Pancreas (tissue), 10 donors: ENCODE measurements at regions not wholly inside any gene's neighbourhood (a gene's known extent, or its start where the extent isn't known, plus 50 kb on each side); places are given as distances from the start of the nearest gene placed in this dataset.

Experiments
- ATAC-seq, 4 donors: fragments of 200-7000 bp; cut with Tn5 transposase; one replicate each; pipeline versions ENCODE4 v1.8.0 to v1.9.1; 2020; ENCODE audit warnings: mild to moderate bottlenecking in 4 of 4, moderate library complexity in 4 of 4
- DNase-seq, 6 donors: peaks; one replicate each; pipeline ENCODE4 v3.0.0-alpha.2; 2020
- FAIRE-seq: peaks from 2 replicates; lab custom pipeline; 2012; peaks lifted over from hg19 to GRCh38; lab: Jason Lieb, UNC
- H3K27ac ChIP-seq, 4 donors: fragments of 200-600 bp; sonication (generic); 1 replicate in 3 of 4; 2 replicates in 1 of 4; pipeline versions ENCODE4 v1.5.0 to v1.8.0; 2020
- H3K27me3 ChIP-seq, 4 donors: fragments of 200-600 bp; one replicate each; pipeline ENCODE4 v1.8.0; 2021
- H3K36me3 ChIP-seq, 3 donors: fragments of 200-600 bp; sonication (generic) in 1 of 3; one replicate each; pipeline versions ENCODE4 v1.5.0 to v1.8.0; 2020 to 2021
- H3K4me1 ChIP-seq, 3 donors: fragments of 200-600 bp; one replicate each; pipeline ENCODE4 v1.8.0; 2021
- H3K4me3 ChIP-seq, 4 donors: fragments of 200-600 bp; sonication (generic) in 2 of 4; one replicate each; pipeline versions ENCODE4 v1.5.0 to v1.8.0; 2020 to 2021
- H3K9me3 ChIP-seq, 4 donors: fragments of 200-600 bp; one replicate each; pipeline ENCODE4 v1.8.0; 2021
- WGBS, 2 donors: extraction: QIAGEN DNeasy Blood & Tissue Kit; methylation state at CpG; one replicate each; pipeline ENCODE4 v1.1.7; 2013; 5-methylcytosine and 5-hydroxymethylcytosine counted together
- intact Hi-C, 3 donors: fragments of 100-400 bp; cut with DNase I; formaldehyde crosslinking; loops; one replicate each; pipeline versions ENCODE4 v1.11.1 to v1.14.2; 2022
- TF ChIP-seq, protein P1 (sequence below), 4 donors: fragments of 200-600 bp; sonication (generic) in 3 of 4; IDR thresholded peaks; one replicate each; pipeline versions ENCODE4 v1.5.0 to v1.8.0; 2021; ENCODE audit warnings: antibody characterized with exemption in 4 of 4
- donor health status: healthy with polysubstance abuse.
- donor health status: DM: no; HTN: no; CAD: no; lungs with moderate emphysema.
- donor health status: DM: no; HTN: no; CAD: no.
- donor health status: control.
- donor health status: control.
- donor health status: Bipolar disorder and iron deficiency.
- donor health status: DM: yes; HTN: yes; CAD: no.
- donor health status: DM: no; HTN: no; CAD: no.
- donor health status: DM: no; HTN: no; CAD: no.
- donor health status: DM: yes; HTN: yes; CAD: no.

- FAIRE-seq (no peak), DNase-seq (no peak), ATAC-seq (no peak)
- Histone ChIP-seq H3K4me1 (no peaks in the 10 kb centered on the region), H3K9me3 (no peaks in the 10 kb centered on the region), H3K27ac (no peak overlapping the region), H3K27me3 (no peaks in the 10 kb centered on the region), H3K36me3 (no peaks in the 10 kb centered on the region), H3K4me3 (no peak overlapping the region)
- intact Hi-C loops, result no loop called here
- 54 to 61% methylated on average over 2 of the region's 2 CpGs for WGBS, 2 donors
- TF ChIP-seq, protein P1, sequence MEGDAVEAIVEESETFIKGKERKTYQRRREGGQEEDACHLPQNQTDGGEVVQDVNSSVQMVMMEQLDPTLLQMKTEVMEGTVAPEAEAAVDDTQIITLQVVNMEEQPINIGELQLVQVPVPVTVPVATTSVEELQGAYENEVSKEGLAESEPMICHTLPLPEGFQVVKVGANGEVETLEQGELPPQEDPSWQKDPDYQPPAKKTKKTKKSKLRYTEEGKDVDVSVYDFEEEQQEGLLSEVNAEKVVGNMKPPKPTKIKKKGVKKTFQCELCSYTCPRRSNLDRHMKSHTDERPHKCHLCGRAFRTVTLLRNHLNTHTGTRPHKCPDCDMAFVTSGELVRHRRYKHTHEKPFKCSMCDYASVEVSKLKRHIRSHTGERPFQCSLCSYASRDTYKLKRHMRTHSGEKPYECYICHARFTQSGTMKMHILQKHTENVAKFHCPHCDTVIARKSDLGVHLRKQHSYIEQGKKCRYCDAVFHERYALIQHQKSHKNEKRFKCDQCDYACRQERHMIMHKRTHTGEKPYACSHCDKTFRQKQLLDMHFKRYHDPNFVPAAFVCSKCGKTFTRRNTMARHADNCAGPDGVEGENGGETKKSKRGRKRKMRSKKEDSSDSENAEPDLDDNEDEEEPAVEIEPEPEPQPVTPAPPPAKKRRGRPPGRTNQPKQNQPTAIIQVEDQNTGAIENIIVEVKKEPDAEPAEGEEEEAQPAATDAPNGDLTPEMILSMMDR (IDR thresholded peaks at IDR 0.05), result no peak
Observed at GRCh38 chr13:74912898-74913297, 569.1 kb downstream of the TBC1D4 start.

DNA sequence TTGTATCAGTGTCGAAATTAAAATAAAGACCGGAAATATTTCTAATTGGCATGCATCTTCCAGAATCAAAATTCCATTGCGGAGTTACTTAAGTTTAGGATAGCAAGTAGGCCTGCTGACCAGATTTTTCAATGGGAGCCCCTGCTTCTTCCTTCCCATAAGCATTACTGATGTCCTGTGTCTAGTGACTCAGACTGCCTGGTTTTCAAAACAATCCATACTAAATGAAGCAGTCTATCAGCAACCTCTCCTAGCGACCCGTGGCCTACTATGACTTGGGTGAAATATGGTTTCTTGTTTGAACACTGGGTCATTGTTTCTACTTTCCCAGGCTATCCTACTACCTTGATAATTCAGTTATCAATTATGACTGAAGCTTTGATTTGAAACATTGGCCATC is 571.6 kb downstream of the TBC1D4 start:
- 56 to 61% methylated on average over 5 of the region's 5 CpGs for WGBS, 2 donors
- Histone ChIP-seq H3K27me3 (no peaks in the 10 kb centered on the region), H3K9me3 (no peaks in the 10 kb centered on the region), H3K4me1 (no peaks in the 10 kb centered on the region), H3K4me3 (no peak overlapping the region), H3K36me3 (no peaks in the 10 kb centered on the region), H3K27ac (no peak overlapping the region)
- intact Hi-C loops, result no loop called here
- no peak for FAIRE-seq
- TF ChIP-seq, protein P1 (IDR thresholded peaks at IDR 0.05), result no peak
- DNase-seq, result no peak
- no peak for ATAC-seq

DNA sequence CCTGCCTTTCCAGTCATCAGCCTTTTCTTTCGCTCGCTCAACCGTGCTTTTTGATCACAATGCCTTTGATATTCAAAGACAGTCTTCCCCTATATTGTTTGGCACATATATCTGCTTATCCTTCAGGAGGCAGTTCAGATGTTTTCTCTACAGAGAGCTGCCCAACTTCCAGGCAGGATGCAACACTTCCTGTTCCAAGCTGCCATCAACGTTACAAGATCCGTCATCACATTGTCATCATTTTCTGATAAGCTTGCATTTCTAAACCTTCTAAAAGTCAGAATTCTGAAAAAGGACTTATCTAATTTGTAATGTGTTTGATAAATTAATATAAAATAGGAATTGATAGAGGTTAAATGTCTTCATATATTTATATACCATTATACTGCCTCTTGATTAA is 574.2 kb downstream of the TBC1D4 start:
- FAIRE-seq (no peak), DNase-seq (no peak), ATAC-seq (no peak)
- 61 to 73% methylated on average over 5 of the region's 5 CpGs for WGBS, 2 donors
- Histone ChIP-seq H3K4me1 (no peaks in the 10 kb centered on the region), H3K27ac (no peak overlapping the region), H3K4me3 (no peak overlapping the region), H3K9me3 (no peaks in the 10 kb centered on the region), H3K36me3 (no peaks in the 10 kb centered on the region), H3K27me3 (no peaks in the 10 kb centered on the region)
- intact Hi-C loops, result no loop called here
- TF ChIP-seq, protein P1 (IDR thresholded peaks at IDR 0.05), result no peak

DNA sequence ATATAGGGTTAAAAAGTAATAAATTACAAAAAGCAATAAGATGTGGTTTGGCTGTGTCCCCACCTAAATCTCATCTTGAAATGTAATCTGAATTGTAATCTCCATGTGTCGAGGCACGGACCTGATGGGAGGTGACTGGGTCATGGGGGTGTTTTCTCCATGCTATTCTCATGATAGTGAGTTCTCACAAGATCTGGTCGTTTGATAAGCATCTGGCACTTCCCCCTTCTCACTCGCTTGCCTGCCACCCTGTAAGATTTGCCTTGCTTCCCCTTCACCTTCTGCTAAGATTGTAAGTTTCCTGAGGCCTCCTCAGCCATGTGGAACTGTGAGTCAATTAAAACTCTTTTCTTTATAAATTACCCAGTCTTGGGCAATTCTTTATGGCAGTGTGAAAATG is 577.4 kb downstream of the TBC1D4 start:
- no peak overlapping the region for H3K4me3 ChIP-seq
- no peaks in the 10 kb centered on the region for H3K36me3 ChIP-seq
- H3K27me3 ChIP-seq, result no peaks in the 10 kb centered on the region
- no peak overlapping the region for H3K27ac ChIP-seq
- 48 to 66% methylated on average over 4 of the region's 4 CpGs for WGBS, 2 donors
- TF ChIP-seq, protein P1 (IDR thresholded peaks at IDR 0.05), result no peak
- ATAC-seq (no peak), FAIRE-seq (no peak), DNase-seq (no peak)
- no peaks in the 10 kb centered on the region for H3K4me1 ChIP-seq
- intact Hi-C loops, result no loop called here
- no peaks in the 10 kb centered on the region for H3K9me3 ChIP-seq

GRCh38 chr13:74895042-74895796 is 586.8 kb downstream of the TBC1D4 start:
- FAIRE-seq, result no peak

More at GRCh38 chr13:74895042-74895796, 586.8 kb downstream of the TBC1D4 start:
- DNase-seq, result no peak
- intact Hi-C loops, result no loop called here
- H3K4me3 ChIP-seq, result no peak overlapping the region
- 19 to 26% methylated on average over 1 of the region's 1 CpG for WGBS, 2 donors
- no peaks in the 10 kb centered on the region for H3K4me1 ChIP-seq
- no peaks in the 10 kb centered on the region for H3K36me3 ChIP-seq
- H3K9me3 ChIP-seq, result no peaks in the 10 kb centered on the region
- TF ChIP-seq, protein P1 (IDR thresholded peaks at IDR 0.05), result no peak
- ATAC-seq, result no peak
- no peaks in the 10 kb centered on the region for H3K27me3 ChIP-seq
- H3K27ac ChIP-seq, result no peak overlapping the region
